ENCODE measurements at regions not wholly inside any gene's neighbourhood (a gene's known extent, or its start where the extent isn't known, plus 50 kb on each side); places are given as distances from the start of the nearest gene placed in this dataset.

GRCh38 chr3:148204131-148204530, 493.6 kb upstream of the AGTR1 start:
- Histone ChIP-seq H3K4me3 (ENCODE audit: low read depth in 2 of 2, low read length in 2 of 2) (no peak overlapping the region), H3K4me1 (ENCODE audit: control insufficient read depth, insufficient read depth, low read length) (no peaks in the 10 kb centered on the region), H3K9me3 (ENCODE audit: control insufficient read depth, insufficient read depth, low read depth, low read length) (no peaks in the 10 kb centered on the region; the same call in 1 of the 2 replicates), H3K36me3 (ENCODE audit: control insufficient read depth, insufficient read depth, low read length) (no peaks in the 10 kb centered on the region), H3K27me3 (ENCODE audit: control insufficient read depth, insufficient read depth, low read length) (no peaks in the 10 kb centered on the region), H3K27ac (ENCODE audit: low read length) (no peak overlapping the region)
- no peak for TF ChIP-seq TCF7L2 (IDR thresholded peaks at IDR 0.05; ENCODE audit: low read depth, low read length)
- no peak for TF ChIP-seq CTCF (IDR thresholded peaks at IDR 0.05)
- no peak for TF ChIP-seq REST (IDR thresholded peaks at IDR 0.05; ENCODE audit: insufficient read depth in 1 of 2, low read depth in 2 of 2, low read length in 1 of 2)
- TF ChIP-seq SIN3A (IDR thresholded peaks at IDR 0.05; ENCODE audit: borderline replicate concordance, insufficient read depth, low read depth, low read length) = no peak
- TF ChIP-seq POLR2AphosphoS5 (IDR thresholded peaks at IDR 0.05; ENCODE audit: low read depth, low read length) = no peak
- ATAC-seq (no peak), DNase-seq (ENCODE audit: low read depth, low spot score) (no peak)
- POLR2A ChIA-PET = no interaction called here
- in situ Hi-C loops (cut with HindIII; ENCODE audit: low pct_unique_long_range_greater_than_20kb, low sequenced_read_pairs) (no loop called here), intact Hi-C loops (cut with micrococcal nuclease; ENCODE audit: unreplicated experiment) (no loop called here)
- no TSS peak for BruUV-seq (replicated peaks)
- CTCF ChIA-PET = interaction anchor here (0.7 kb wide), 1 partner anchor 235 kb away, joined by 4 read pairs; no protein-coding TSS in a partner anchor

- Histone ChIP-seq H3K36me3 (ENCODE audit: control insufficient read depth, insufficient read depth, low read length) (no peaks in the 10 kb centered on the region), H3K27me3 (ENCODE audit: control insufficient read depth, insufficient read depth, low read length) (no peaks in the 10 kb centered on the region), H3K27ac (ENCODE audit: low read length) (no peak overlapping the region), H3K4me1 (ENCODE audit: control insufficient read depth, insufficient read depth, low read length) (no peaks in the 10 kb centered on the region), H3K9me3 (ENCODE audit: control insufficient read depth, insufficient read depth, low read depth, low read length) (no peaks in the 10 kb centered on the region; the same call in 1 of the 2 replicates), H3K4me3 (ENCODE audit: low read depth in 2 of 2, low read length in 2 of 2) (no peak overlapping the region)
- ATAC-seq = no peak
- POLR2A ChIA-PET = no interaction called here
- intact Hi-C loops (cut with micrococcal nuclease; ENCODE audit: unreplicated experiment) = no loop called here
- CTCF ChIA-PET = no interaction called here
- TF ChIP-seq CTCF (IDR thresholded peaks at IDR 0.05) = no peak
- no peak for TF ChIP-seq POLR2AphosphoS5 (IDR thresholded peaks at IDR 0.05; ENCODE audit: low read depth, low read length)
- in situ Hi-C loops (cut with HindIII; ENCODE audit: low pct_unique_long_range_greater_than_20kb, low sequenced_read_pairs) = no loop called here
- no peak for DNase-seq (ENCODE audit: low read depth, low spot score)
- no TSS peak for BruUV-seq (replicated peaks)
These were observed 491.7 kb upstream of the AGTR1 start for GRCh38 chr3:148205977-148206376.

- POLR2A ChIA-PET = no interaction called here
These were observed 491.3 kb upstream of the AGTR1 start for GRCh38 chr3:148206446-148206845.

More at GRCh38 chr3:148206446-148206845, 491.3 kb upstream of the AGTR1 start:
- DNase-seq (ENCODE audit: low read depth, low spot score) = no peak
- H3K27ac ChIP-seq (ENCODE audit: low read length) = no peak overlapping the region
- intact Hi-C loops (cut with micrococcal nuclease; ENCODE audit: unreplicated experiment) = no loop called here
- no TSS peak for BruUV-seq (replicated peaks)
- TF ChIP-seq REST (IDR thresholded peaks at IDR 0.05; ENCODE audit: insufficient read depth in 1 of 2, low read depth in 2 of 2, low read length in 1 of 2) (no peak), SIN3A (IDR thresholded peaks at IDR 0.05; ENCODE audit: borderline replicate concordance, insufficient read depth, low read depth, low read length) (no peak), POLR2AphosphoS5 (IDR thresholded peaks at IDR 0.05; ENCODE audit: low read depth, low read length) (no peak), TCF7L2 (IDR thresholded peaks at IDR 0.05; ENCODE audit: low read depth, low read length) (no peak), CTCF (IDR thresholded peaks at IDR 0.05) (no peak)
- in situ Hi-C loops (cut with HindIII; ENCODE audit: low pct_unique_long_range_greater_than_20kb, low sequenced_read_pairs) = no loop called here
- no peaks in the 10 kb centered on the region for H3K4me1 ChIP-seq (ENCODE audit: control insufficient read depth, insufficient read depth, low read length)
- no peaks in the 10 kb centered on the region for H3K27me3 ChIP-seq (ENCODE audit: control insufficient read depth, insufficient read depth, low read length)
- no peak for ATAC-seq
- H3K4me3 ChIP-seq (ENCODE audit: low read depth in 2 of 2, low read length in 2 of 2) = no peak overlapping the region
- H3K36me3 ChIP-seq (ENCODE audit: control insufficient read depth, insufficient read depth, low read length) = no peaks in the 10 kb centered on the region
- CTCF ChIA-PET = no interaction called here
- H3K9me3 ChIP-seq (ENCODE audit: control insufficient read depth, insufficient read depth, low read depth, low read length) = no peaks in the 10 kb centered on the region; the same call in 1 of the 2 replicates

Data from Panc1 (cell line).